Ovary (tissue), 7 donors: ENCODE measurements at regions not wholly inside any gene's neighbourhood (a gene's known extent, or its start where the extent isn't known, plus 50 kb on each side); places are given as distances from the start of the nearest gene placed in this dataset.

Experiments
- DNase-seq, 5 donors: peaks; one replicate each; pipeline ENCODE4 v3.0.0-alpha.2; 2019 to 2020
- H3K27ac ChIP-seq, 2 donors: fragments of 200-600 bp; one replicate each; pipeline versions ENCODE4 v1.5.1 to v1.8.0; 2019 to 2022
- H3K27me3 ChIP-seq: fragments of 200-600 bp; one replicate; pipeline ENCODE4 v1.8.0; 2022
- H3K36me3 ChIP-seq: fragments of 200-600 bp; sonication (generic); one replicate; pipeline ENCODE4 v1.5.1; 2019
- H3K4me1 ChIP-seq: one replicate; pipeline ENCODE4 v1.8.1; 2013; ENCODE audit warnings: mild to moderate bottlenecking, moderate library complexity; ENCODE audit not compliant: insufficient read depth
- H3K4me3 ChIP-seq: fragments of 200-600 bp; sonication (generic); one replicate; pipeline ENCODE4 v1.5.1; 2017
- H3K9me3 ChIP-seq, 2 donors: fragments of 200-600 bp in 1 of 2; sonication (generic) in 1 of 2; one replicate each; pipeline versions ENCODE4 v1.5.1 to v1.8.1; 2013 to 2019; ENCODE audit warnings: mild to moderate bottlenecking in 1 of 2, moderate library complexity in 1 of 2
- CTCF ChIP-seq, 3 donors: fragments of 450-650 bp in 2 of 3; fragments of 200-600 bp in 1 of 3; IDR thresholded peaks; one replicate each; pipeline versions ENCODE4 v1.5.1 to v1.8.0; 2016 to 2022; ENCODE audit warnings: antibody characterized with exemption in 3 of 3, mild to moderate bottlenecking in 1 of 3
- EP300 ChIP-seq: sonication (generic); formaldehyde crosslinking; IDR thresholded peaks from one replicate; pipeline ENCODE4 v1.6.1; 2017; ENCODE audit warnings: antibody characterized with exemption
- POLR2A ChIP-seq: fragments of 450-650 bp; IDR thresholded peaks from one replicate; pipeline ENCODE4 v1.6.1; 2017; ENCODE audit warnings: antibody characterized with exemption, mild to moderate bottlenecking, moderate library complexity
- WGBS, 3 donors: extraction: QIAGEN DNeasy Blood & Tissue Kit in 1 of 3; methylation state at CpG; one replicate each; pipeline versions ENCODE4 v1.1.5 to v1.1.7; 2013 to 2017; 5-methylcytosine and 5-hydroxymethylcytosine counted together
- intact Hi-C, 4 donors: fragments of 100-400 bp; cut with DNase I; formaldehyde crosslinking; loops; one replicate each; pipeline versions ENCODE4 v1.11.0 to v1.15.1; 2022 to 2023
- donor health status: DM: no; HTN: no; CAD: no; lungs with moderate emphysema.
- donor health status: DM: no; HTN: no; CAD: no.
- donor health status: Bipolar disorder and iron deficiency.
- donor health status: DM: no; HTN: no; CAD: no.
- donor health status: DM: yes; HTN: yes; CAD: no.

GRCh38 chr21:39037807-39038405 lies 145.3 kb downstream of the PSMG1 start:
- no peaks in the 10 kb centered on the region for H3K9me3 ChIP-seq
- H3K27me3 ChIP-seq: no peaks in the 10 kb centered on the region
- intact Hi-C loops: no loop called here
- TF ChIP-seq CTCF (IDR thresholded peaks at IDR 0.05): no peak
- TF ChIP-seq POLR2A: no peak
- no peak for TF ChIP-seq EP300
- DNase-seq: no peak
- H3K4me1 ChIP-seq: peaks cover 4% of the 10 kb centered on the region
- no peaks in the 10 kb centered on the region for H3K36me3 ChIP-seq
- no peak overlapping the region for H3K4me3 ChIP-seq
- 90 to 95% (median 93%) methylated on average over 11 of the region's 11 CpGs for WGBS, 3 donors
- H3K27ac ChIP-seq: no peak overlapping the region

- no peak overlapping the region for H3K27ac ChIP-seq
- TF ChIP-seq CTCF (IDR thresholded peaks at IDR 0.05): no peak
- TF ChIP-seq EP300: no peak
- TF ChIP-seq POLR2A: no peak
- H3K9me3 ChIP-seq: no peaks in the 10 kb centered on the region
- peaks cover 4% of the 10 kb centered on the region for H3K4me1 ChIP-seq
- no peaks in the 10 kb centered on the region for H3K36me3 ChIP-seq
- no peaks in the 10 kb centered on the region for H3K27me3 ChIP-seq
- no peak overlapping the region for H3K4me3 ChIP-seq
- intact Hi-C loops: no loop called here
- 81 to 87% (median 82%) methylated on average over 8 of the region's 8 CpGs for WGBS, 3 donors
- no peak for DNase-seq
Measured at GRCh38 chr21:39036581-39036980, 146.7 kb downstream of the PSMG1 start.

GRCh38 chr21:39034590-39035536 lies 148.4 kb downstream of the PSMG1 start:
- TF ChIP-seq EP300 (no peak), POLR2A (no peak), CTCF (IDR thresholded peaks at IDR 0.05) (no peak)
- no peaks in the 10 kb centered on the region for H3K27me3 ChIP-seq
- no peaks in the 10 kb centered on the region for H3K9me3 ChIP-seq
- H3K4me3 ChIP-seq: no peak overlapping the region
- H3K36me3 ChIP-seq: no peaks in the 10 kb centered on the region
- no peak for DNase-seq
- intact Hi-C loops: no loop called here
- WGBS, 3 donors: 78 to 83% (median 80%) methylated on average over 12 of the region's 12 CpGs
- peaks cover 4% of the 10 kb centered on the region for H3K4me1 ChIP-seq
- H3K27ac ChIP-seq: no peak overlapping the region

GRCh38 chr21:39033878-39034589 lies 149.2 kb downstream of the PSMG1 start:
- H3K9me3 ChIP-seq: no peaks in the 10 kb centered on the region
- no peak overlapping the region for H3K4me3 ChIP-seq
- TF ChIP-seq CTCF (IDR thresholded peaks at IDR 0.05): no peak
- H3K27ac ChIP-seq: peak overlapping the region in 1 of 2 donors; percentile 5
- H3K27me3 ChIP-seq: no peaks in the 10 kb centered on the region
- peak in 3 of 5 donors; percentile 31 to 55 (median 39) for DNase-seq
- intact Hi-C loops: no loop called here
- H3K36me3 ChIP-seq: no peaks in the 10 kb centered on the region
- 42 to 60% (median 42%) methylated on average over 22 of the region's 22 CpGs for WGBS, 3 donors
- peaks cover 6% of the 10 kb centered on the region for H3K4me1 ChIP-seq
